ENCODE measurements at regions not wholly inside any gene's neighbourhood (a gene's known extent, or its start where the extent isn't known, plus 50 kb on each side); places are given as distances from the start of the nearest gene placed in this dataset.

- H3K9me3 ChIP-seq, result no peaks in the 10 kb centered on the region
- no peak for DNase-seq
- no peak overlapping the region for H3K27ac ChIP-seq
- H3K4me1 ChIP-seq, result no peaks in the 10 kb centered on the region
- H3K4me3 ChIP-seq, result no peak overlapping the region
- TF ChIP-seq POLR2A (IDR thresholded peaks at IDR 0.05), result no peak
- no peak for TF ChIP-seq CTCF (IDR thresholded peaks at IDR 0.05)
- no peaks in the 10 kb centered on the region for H3K36me3 ChIP-seq (ENCODE audit: low read depth, missing control alignments)
- intact Hi-C loops (cut with DNase I; ENCODE audit: low total_unique reads), result no loop called here
- H3K27me3 ChIP-seq, result no peaks in the 10 kb centered on the region
- 88 to 90% methylated on average over 2 of the region's 2 CpGs for WGBS, 2 donors
These were observed 1044.8 kb upstream of the ADGRL2 start for GRCh38 chr1:80755944-80756343.

DNA sequence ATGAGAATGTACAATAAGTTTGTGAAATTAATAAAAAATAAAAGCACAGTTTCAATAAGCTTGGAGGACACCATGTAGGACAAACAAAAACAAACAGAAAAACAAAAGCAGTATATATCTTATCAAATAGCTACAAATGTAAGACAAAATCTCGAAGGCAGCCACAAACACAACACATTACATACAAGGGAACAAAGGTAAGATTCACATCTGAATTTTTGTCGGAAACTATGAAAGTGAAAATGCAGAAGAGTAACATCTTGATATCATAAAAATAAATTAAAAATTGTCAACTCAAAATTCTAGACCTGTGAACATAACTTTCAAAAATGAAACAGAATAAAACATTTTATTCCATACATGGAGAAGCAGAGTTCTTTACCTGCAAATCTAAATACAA lies 1049.5 kb upstream of the ADGRL2 start:
- WGBS, 2 donors, result 81 to 92% methylated on average over 2 of the region's 2 CpGs
- H3K36me3 ChIP-seq (ENCODE audit: low read depth, missing control alignments), result no peaks in the 10 kb centered on the region
- no peaks in the 10 kb centered on the region for H3K9me3 ChIP-seq
- intact Hi-C loops (cut with DNase I; ENCODE audit: low total_unique reads), result no loop called here
- H3K27me3 ChIP-seq, result no peaks in the 10 kb centered on the region
- TF ChIP-seq POLR2A (IDR thresholded peaks at IDR 0.05), result no peak
- TF ChIP-seq CTCF (IDR thresholded peaks at IDR 0.05), result no peak
- no peaks in the 10 kb centered on the region for H3K4me1 ChIP-seq
- DNase-seq, result no peak
- H3K4me3 ChIP-seq, result no peak overlapping the region
- no peak overlapping the region for H3K27ac ChIP-seq

DNA sequence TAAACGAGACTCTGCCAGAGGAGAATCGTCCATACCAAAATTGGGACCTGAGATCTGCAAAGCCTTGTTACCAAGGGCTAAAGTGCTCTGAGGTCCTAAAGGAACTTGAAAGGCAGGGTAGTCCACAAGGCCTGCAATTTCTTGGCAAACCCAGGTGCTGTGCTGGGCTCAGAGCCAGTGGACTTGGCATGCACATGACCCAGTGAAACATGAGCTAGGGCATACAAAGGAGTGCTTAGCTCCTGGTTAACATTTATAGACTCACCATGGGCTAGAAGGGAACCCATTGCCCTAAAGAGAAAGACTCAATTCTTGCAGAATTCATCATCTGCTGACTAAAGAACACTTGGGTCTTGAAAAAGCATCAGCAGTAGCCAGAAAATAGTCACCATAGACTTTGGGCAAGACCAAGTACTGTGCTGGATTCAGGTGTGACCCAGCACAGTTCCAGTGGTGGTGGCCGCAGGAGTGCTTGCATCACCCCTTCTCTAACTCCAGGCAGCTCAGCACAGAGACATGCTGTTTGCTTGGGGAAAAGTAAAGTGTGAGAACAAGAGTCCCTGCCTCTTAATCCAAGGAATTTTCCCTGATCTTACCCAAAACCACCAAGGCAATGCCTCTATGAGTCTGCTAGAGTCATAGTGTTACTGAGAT lies 1069.4 kb upstream of the ADGRL2 start:
- Histone ChIP-seq H3K4me3 (no peak overlapping the region), H3K4me1 (no peaks in the 10 kb centered on the region), H3K9me3 (no peaks in the 10 kb centered on the region), H3K27ac (no peak overlapping the region), H3K36me3 (ENCODE audit: low read depth, missing control alignments) (no peaks in the 10 kb centered on the region), H3K27me3 (no peaks in the 10 kb centered on the region)
- TF ChIP-seq CTCF (IDR thresholded peaks at IDR 0.05), result no peak
- no peak for TF ChIP-seq POLR2A (IDR thresholded peaks at IDR 0.05)
- whole genome bisulfite sequencing, 2 donors, result 88 to 90% methylated on average over 3 of the region's 3 CpGs
- DNase-seq, result no peak
- intact Hi-C loops (cut with DNase I; ENCODE audit: low total_unique reads), result no loop called here

- Histone ChIP-seq H3K27me3 (no peaks in the 10 kb centered on the region), H3K9me3 (no peaks in the 10 kb centered on the region), H3K4me1 (no peaks in the 10 kb centered on the region), H3K36me3 (ENCODE audit: low read depth, missing control alignments) (no peaks in the 10 kb centered on the region), H3K4me3 (no peak overlapping the region), H3K27ac (no peak overlapping the region)
- intact Hi-C loops (cut with DNase I; ENCODE audit: low total_unique reads), result no loop called here
- WGBS, 2 donors, result 94 to 100% methylated on average over 1 to 2 of the region's 2 CpGs
- no peak for DNase-seq
- TF ChIP-seq CTCF (IDR thresholded peaks at IDR 0.05), result no peak
- no peak for TF ChIP-seq POLR2A (IDR thresholded peaks at IDR 0.05)
These were observed 1078.1 kb upstream of the ADGRL2 start for GRCh38 chr1:80722611-80723010.

GRCh38 chr1:80706526-80706925 lies 1094.2 kb upstream of the ADGRL2 start:
- DNase-seq, result no peak
- intact Hi-C loops (cut with DNase I; ENCODE audit: low total_unique reads), result no loop called here
- TF ChIP-seq POLR2A (IDR thresholded peaks at IDR 0.05) (no peak), CTCF (IDR thresholded peaks at IDR 0.05) (no peak)
- H3K27ac ChIP-seq, result no peak overlapping the region
- no peaks in the 10 kb centered on the region for H3K9me3 ChIP-seq
- H3K27me3 ChIP-seq, result no peaks in the 10 kb centered on the region
- 89 to 91% methylated on average over 1 of the region's 1 CpG for WGBS, 2 donors
- no peak overlapping the region for H3K4me3 ChIP-seq
- H3K36me3 ChIP-seq (ENCODE audit: low read depth, missing control alignments), result no peaks in the 10 kb centered on the region
- no peaks in the 10 kb centered on the region for H3K4me1 ChIP-seq
